ENCODE measurements at regions not wholly inside any gene's neighbourhood (a gene's known extent, or its start where the extent isn't known, plus 50 kb on each side); places are given as distances from the start of the nearest gene placed in this dataset.

GRCh38 chr12:115452751-115453281, 768.8 kb upstream of the TBX3 start:
- POLR2A ChIA-PET: no interaction called here
- no peak for FAIRE-seq
- Histone ChIP-seq H3K4me2 (ENCODE audit: insufficient read depth, low read length) (no peak overlapping the region), H3K4me1 (ENCODE audit: control insufficient read depth, extremely low read depth, insufficient read depth, low read length) (no peaks in the 10 kb centered on the region), H3K27ac (ENCODE audit: insufficient read depth, low read depth, low read length) (no peak overlapping the region), H3K27me3 (ENCODE audit: control insufficient read depth in 2 of 2, insufficient read depth in 2 of 2, low read length in 2 of 2) (no peaks in the 10 kb centered on the region), H3K36me3 (ENCODE audit: control insufficient read depth in 2 of 2, extremely low read depth in 1 of 2, insufficient read depth in 2 of 2, low read length in 2 of 2) (no peaks in the 10 kb centered on the region), H3K9me1 (replicated peaks; ENCODE audit: control insufficient read depth, extremely low read depth, insufficient read depth, low read length) (no peaks in the 10 kb centered on the region), H3K79me2 (ENCODE audit: control insufficient read depth, insufficient read depth, low read length) (no peaks in the 10 kb centered on the region), H2AFZ (ENCODE audit: low read depth, low read length) (no peak overlapping the region), H4K20me1 (replicated peaks; ENCODE audit: control insufficient read depth, extremely low read depth, insufficient read depth, low read length) (no peaks in the 10 kb centered on the region), H3K9me3 (replicated peaks; ENCODE audit: control insufficient read depth, insufficient read depth, low read length) (no peaks in the 10 kb centered on the region), H3K4me3 (replicated peaks in 1 of 3; ENCODE audit: insufficient read depth in 1 of 3, low read depth in 1 of 3, low read length in 3 of 3) (no peak overlapping the region), H3K9ac (replicated peaks; ENCODE audit: extremely low read depth, insufficient read depth, low read length) (no peak overlapping the region)
- intact Hi-C loops (cut with micrococcal nuclease): no loop called here
- TF ChIP-seq MYC (IDR thresholded peaks at IDR 0.05; ENCODE audit: low read depth, low read length): no peak
- no peak for TF ChIP-seq POLR2AphosphoS5 (IDR thresholded peaks at IDR 0.05; ENCODE audit: insufficient read depth, low read depth, low read length)
- no peak for TF ChIP-seq MAX (IDR thresholded peaks at IDR 0.05; ENCODE audit: insufficient read depth, insufficient read length)
- TF ChIP-seq FOS (IDR thresholded peaks at IDR 0.05; ENCODE audit: borderline replicate concordance, insufficient read depth, low read length): no peak
- TF ChIP-seq EZH2 (IDR thresholded peaks at IDR 0.05; ENCODE audit: borderline replicate concordance, low read depth, low read length, severe bottlenecking): no peak
- no peak for TF ChIP-seq POLR2A (IDR thresholded peaks at IDR 0.05; ENCODE audit: low read depth, low read length)
- TF ChIP-seq JUN (IDR thresholded peaks at IDR 0.05; ENCODE audit: borderline replicate concordance, insufficient read depth, insufficient read length, low read depth): no peak
- no peak for TF ChIP-seq CTCF (IDR thresholded peaks at IDR 0.05; ENCODE audit: extremely low read depth in 1 of 2, insufficient read depth in 1 of 2, low read depth in 1 of 2, low read length in 2 of 2)
- TF ChIP-seq GATA2 (IDR thresholded peaks at IDR 0.05; ENCODE audit: insufficient read depth, insufficient read length, low read depth, low read length): no peak
- dilution Hi-C loops (cut with MboI; ENCODE audit: extremely low pct_ligation_motif_present, low sequenced_read_pairs): no loop called here
- no TSS peak for BruUV-seq (replicated peaks)
- no peak for DNase-seq (ENCODE audit: low read depth, low spot score)
- CTCF ChIA-PET: no interaction called here

All from endothelial cell of umbilical vein (primary cell).